HEK293T (cell line): ENCODE measurements at regions not wholly inside any gene's neighbourhood (a gene's known extent, or its start where the extent isn't known, plus 50 kb on each side); places are given as distances from the start of the nearest gene placed in this dataset.

Source experiments
- ARNT ChIP-seq: fragments of 450-650 bp; IDR thresholded peaks from 2 replicates; pipeline ENCODE4 v1.6.1; 2017; ENCODE audit warnings: mild to moderate bottlenecking
- BHLHE40 ChIP-seq: fragments of 450-650 bp; IDR thresholded peaks from 2 replicates; pipeline ENCODE4 v1.6.1; 2016; ENCODE audit warnings: mild to moderate bottlenecking, moderate library complexity, borderline replicate concordance
- CTBP1 ChIP-seq: fragments of 450-650 bp; IDR thresholded peaks from 2 replicates; pipeline ENCODE4 v1.6.1; 2016; ENCODE audit warnings: borderline replicate concordance
- ELF4 ChIP-seq: fragments of 450-650 bp; IDR thresholded peaks from 2 replicates; pipeline ENCODE4 v1.6.1; 2017; ENCODE audit warnings: antibody characterized with exemption
- FOXA1 ChIP-seq: fragments of 450-650 bp; IDR thresholded peaks from 2 replicates; pipeline ENCODE4 v1.6.1; 2016; ENCODE audit warnings: mild to moderate bottlenecking
- FOXK2 ChIP-seq: fragments of 450-650 bp; IDR thresholded peaks from 2 replicates; pipeline ENCODE4 v1.6.1; 2016; ENCODE audit warnings: mild to moderate bottlenecking
- FOXM1 ChIP-seq: fragments of 450-650 bp; IDR thresholded peaks from 2 replicates; pipeline ENCODE4 v1.6.1; 2017; ENCODE audit warnings: mild to moderate bottlenecking, borderline replicate concordance
- HDGF ChIP-seq: fragments of 450-650 bp; IDR thresholded peaks from 2 replicates; pipeline ENCODE4 v1.6.1; 2017; ENCODE audit warnings: antibody characterized with exemption, borderline replicate concordance
- LEF1 ChIP-seq: fragments of 450-650 bp; IDR thresholded peaks from 2 replicates; pipeline ENCODE4 v1.6.1; 2017; ENCODE audit warnings: mild to moderate bottlenecking, borderline replicate concordance
- PKNOX1 ChIP-seq: fragments of 450-650 bp; IDR thresholded peaks from 2 replicates; pipeline ENCODE4 v1.6.1; 2016
- SP1 ChIP-seq: fragments of 450-650 bp; IDR thresholded peaks from 2 replicates; pipeline ENCODE4 v1.6.1; 2017
- TARDBP ChIP-seq: fragments of 450-650 bp; IDR thresholded peaks from 2 replicates; pipeline ENCODE4 v1.6.1; 2016
- ZNF384 ChIP-seq: fragments of 450-650 bp; IDR thresholded peaks from 2 replicates; pipeline ENCODE4 v1.6.1; 2016

- TF ChIP-seq FOXK2, result no peak
- TF ChIP-seq SP1, result no peak
- no peak for TF ChIP-seq CTBP1
- TF ChIP-seq PKNOX1, result no peak
- no peak for TF ChIP-seq FOXM1
- no peak for TF ChIP-seq TARDBP
- TF ChIP-seq BHLHE40, result no peak
- TF ChIP-seq ARNT, result no peak
- no peak for TF ChIP-seq LEF1
- no peak for TF ChIP-seq ELF4
- no peak for TF ChIP-seq FOXA1
- no peak for TF ChIP-seq ZNF384
- TF ChIP-seq HDGF, result no peak
Measured at GRCh38 chr13:107043021-107043956, 475.4 kb upstream of the ARGLU1 start.
